ENCODE measurements at regions not wholly inside any gene's neighbourhood (a gene's known extent, or its start where the extent isn't known, plus 50 kb on each side); places are given as distances from the start of the nearest gene placed in this dataset.

GRCh38 chr16:22732959-22733358, 81.0 kb upstream of the HS3ST2 start:
- DNase-seq (no peak), ATAC-seq (no peak)
- intact Hi-C loops (cut with DNase I) = no loop called here

- intact Hi-C loops (cut with DNase I) = no loop called here
- ATAC-seq (no peak), DNase-seq (no peak)
These were observed 79.6 kb upstream of the HS3ST2 start for GRCh38 chr16:22734368-22734767.

- no peak for DNase-seq
- no peak for ATAC-seq
- intact Hi-C loops (cut with DNase I) = no loop called here
These were observed 77.2 kb upstream of the HS3ST2 start for GRCh38 chr16:22736791-22737190.

GRCh38 chr16:22739077-22739476, 74.9 kb upstream of the HS3ST2 start:
- no peak for ATAC-seq
- intact Hi-C loops (cut with DNase I) = no loop called here
- DNase-seq = no peak

- DNase-seq = no peak
These were observed 70.6 kb upstream of the HS3ST2 start for GRCh38 chr16:22743401-22743800.

GRCh38 chr16:22751104-22751667, 62.8 kb upstream of the HS3ST2 start:
- ATAC-seq = peak in 1 of 2 donors; percentile 31

More at GRCh38 chr16:22743401-22743800, 70.6 kb upstream of the HS3ST2 start:
- no peak for ATAC-seq
- intact Hi-C loops (cut with DNase I) = no loop called here

GRCh38 chr16:22751685-22752084, 62.3 kb upstream of the HS3ST2 start:
- ATAC-seq = no peak
- intact Hi-C loops (cut with DNase I) = no loop called here
- DNase-seq = no peak

More at GRCh38 chr16:22751104-22751667, 62.8 kb upstream of the HS3ST2 start:
- intact Hi-C loops (cut with DNase I) = no loop called here
- DNase-seq = no peak

- DNase-seq = no peak
- ATAC-seq = no peak
- intact Hi-C loops (cut with DNase I) = no loop called here
These were observed 60.5 kb upstream of the HS3ST2 start for GRCh38 chr16:22753451-22753850.

- intact Hi-C loops (cut with DNase I) = no loop called here
- ATAC-seq (no peak), DNase-seq (no peak)
These were observed 59.4 kb upstream of the HS3ST2 start for GRCh38 chr16:22754577-22754976.

- intact Hi-C loops (cut with DNase I) = no loop called here
- ATAC-seq (no peak), DNase-seq (no peak)
These were observed 56.8 kb upstream of the HS3ST2 start for GRCh38 chr16:22757202-22757601.

GRCh38 chr16:22762486-22762885, 51.5 kb upstream of the HS3ST2 start:
- no peak for DNase-seq
- intact Hi-C loops (cut with DNase I) = no loop called here
- ATAC-seq = no peak

GRCh38 chr16:22763437-22764080, 50.4 kb upstream of the HS3ST2 start:
- intact Hi-C loops (cut with DNase I) = no loop called here
- ATAC-seq = peak in 1 of 2 donors; percentile 44
- no peak for DNase-seq
